NOMO-1 treated with DMSO at 0.1 percent for 48 hours (cell line): ENCODE measurements at regions not wholly inside any gene's neighbourhood (a gene's known extent, or its start where the extent isn't known, plus 50 kb on each side); places are given as distances from the start of the nearest gene placed in this dataset.
"Not testable (repeated sequence)": the region's sequence is repeated elsewhere in the genome, so short reads cannot be mapped to it uniquely, and the experiment has no call there.

Experiments
- DNase-seq: peaks from one replicate; lab custom pipeline; 2025; ENCODE audit not compliant: unreplicated experiment; lab: John Stamatoyannopoulos, UW

GRCh38 chr21:20220586-20220985, 777.6 kb upstream of the NCAM2 start:
- DNase-seq: no peak

- DNase-seq: not testable (repeated sequence)
These were observed 776.2 kb upstream of the NCAM2 start for GRCh38 chr21:20221981-20222380.

- DNase-seq: not testable (repeated sequence)
These were observed 761.6 kb upstream of the NCAM2 start for GRCh38 chr21:20236649-20237048.

- no peak for DNase-seq
These were observed 748.8 kb upstream of the NCAM2 start for GRCh38 chr21:20249401-20249800.

GRCh38 chr21:20250337-20250736, 747.9 kb upstream of the NCAM2 start:
- no peak for DNase-seq

DNA sequence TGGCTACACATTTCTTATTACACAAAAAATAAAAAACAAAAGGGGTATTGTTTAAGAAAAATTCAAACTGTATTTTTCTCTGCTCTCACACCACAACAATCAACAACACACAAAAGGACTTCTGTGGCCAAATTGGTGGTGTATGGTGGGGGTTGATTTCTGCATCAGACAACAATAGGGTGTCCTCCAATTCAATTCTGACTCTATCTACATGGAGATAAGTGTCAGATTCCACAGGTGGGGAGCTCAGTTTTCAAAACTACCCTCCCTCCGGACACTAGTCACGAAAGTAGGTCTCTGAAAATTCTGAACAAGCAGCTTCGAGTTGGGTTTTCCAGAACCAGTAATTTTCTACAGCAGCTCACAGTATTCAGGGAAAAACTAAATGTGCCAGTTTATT, 744.9 kb upstream of the NCAM2 start:
- no peak for DNase-seq

DNA sequence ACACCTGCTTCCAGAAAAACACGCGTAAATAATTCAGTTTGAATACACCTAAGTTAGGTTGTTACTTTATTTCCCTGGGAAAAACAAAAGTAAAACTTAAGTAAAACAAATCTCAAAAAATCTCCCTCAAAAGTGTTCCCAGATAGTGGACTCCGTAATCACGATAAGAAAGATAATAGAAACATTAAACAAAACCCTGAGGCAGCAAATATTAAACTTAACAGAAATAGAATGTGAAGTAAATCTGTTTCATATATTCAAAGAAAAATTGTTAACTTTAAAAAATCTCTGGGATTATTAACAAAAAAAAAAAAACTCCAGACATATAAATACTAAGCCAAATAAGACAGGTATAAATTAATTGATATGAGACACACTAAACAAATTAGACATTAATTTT, 743.2 kb upstream of the NCAM2 start:
- no peak for DNase-seq

DNA sequence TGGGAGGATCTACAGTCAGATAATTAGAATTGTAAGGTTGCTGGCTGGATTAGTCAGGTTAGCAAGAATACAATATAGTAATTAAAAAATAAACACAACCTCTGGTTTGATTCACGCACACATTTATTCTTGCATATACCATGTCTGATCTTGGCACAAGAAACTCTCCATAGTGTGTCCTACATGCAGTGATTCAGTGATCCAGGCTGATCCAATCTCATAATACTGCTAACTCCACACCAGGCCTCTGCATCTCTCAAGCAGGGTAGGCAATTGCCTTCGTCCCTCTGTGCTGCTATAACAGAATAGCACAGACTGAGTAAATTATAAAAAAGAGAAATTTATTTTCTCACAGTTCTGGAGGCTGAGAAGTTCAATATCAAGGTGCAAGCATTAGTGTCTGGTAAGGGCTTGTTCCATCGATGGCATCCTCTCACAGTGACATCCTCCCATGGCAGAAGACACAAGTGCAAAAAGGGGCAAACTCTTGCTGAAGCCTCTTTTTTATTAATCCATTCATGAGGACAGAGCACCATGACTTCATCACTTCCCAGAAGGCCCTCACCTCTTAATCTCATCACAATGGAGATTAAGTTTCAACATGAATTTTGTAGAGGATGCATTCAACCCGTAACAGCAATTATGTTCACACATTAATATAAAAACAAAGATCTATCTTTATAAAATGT, 741.0 kb upstream of the NCAM2 start:
- DNase-seq: no peak

GRCh38 chr21:20258542-20258941, 739.7 kb upstream of the NCAM2 start:
- peak; percentile 69 for DNase-seq

- no peak for DNase-seq
These were observed 739.0 kb upstream of the NCAM2 start for GRCh38 chr21:20259031-20259867.

DNA sequence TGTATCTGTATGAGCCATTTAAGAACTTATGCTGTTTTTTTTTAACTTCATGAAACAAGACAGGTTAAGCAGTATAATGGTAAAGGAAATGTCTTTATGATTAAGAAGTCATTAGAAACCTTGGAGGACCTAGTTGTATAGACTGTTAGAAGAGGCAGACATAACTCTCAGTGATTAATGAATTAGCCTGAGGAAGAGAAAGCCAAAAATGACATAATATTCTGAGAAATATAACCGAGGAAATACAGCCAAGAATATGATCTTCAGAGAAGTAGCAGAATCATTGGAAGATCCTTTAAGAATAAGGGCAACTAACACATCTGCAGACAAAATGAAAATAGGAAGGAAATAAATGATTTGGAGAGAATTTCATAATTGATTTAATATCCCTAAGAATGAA, 738.1 kb upstream of the NCAM2 start:
- DNase-seq: no peak

- DNase-seq: no peak
These were observed 736.8 kb upstream of the NCAM2 start for GRCh38 chr21:20261364-20261763.

DNA sequence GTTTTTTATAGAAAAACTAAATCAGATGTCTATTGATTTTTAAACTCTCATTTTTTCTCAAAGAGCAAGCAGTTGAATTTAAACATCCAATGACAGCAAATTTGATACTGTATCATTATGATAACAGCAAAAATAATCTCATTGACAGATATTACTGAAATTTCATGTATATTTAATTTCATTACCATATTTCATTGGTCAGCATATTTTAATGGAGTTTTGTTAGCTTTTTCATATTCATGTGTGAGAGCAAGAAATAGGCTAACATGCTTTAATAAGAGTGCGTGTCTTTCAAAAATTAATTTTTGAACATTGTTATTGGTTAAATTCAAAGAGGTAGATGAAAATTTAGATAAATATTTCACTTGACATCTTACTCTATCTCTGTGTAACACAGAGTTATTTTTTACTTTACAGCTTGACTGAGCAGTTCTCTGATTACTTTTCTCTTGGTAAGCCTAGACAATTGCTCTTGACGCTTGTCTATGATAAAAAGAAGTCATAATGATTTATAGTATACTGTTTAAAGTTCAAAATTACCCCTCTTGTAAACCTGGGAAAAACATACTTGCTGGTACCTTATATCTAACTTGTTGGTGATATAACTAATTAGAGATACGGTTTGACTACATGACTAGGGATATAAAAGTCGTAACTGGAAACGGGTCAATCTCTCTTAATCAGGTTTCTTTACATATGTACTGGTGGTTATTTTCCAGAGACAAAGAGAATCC, 732.3 kb upstream of the NCAM2 start:
- DNase-seq: no peak

GRCh38 chr21:20266441-20266710, 731.8 kb upstream of the NCAM2 start:
- no peak for DNase-seq

DNA sequence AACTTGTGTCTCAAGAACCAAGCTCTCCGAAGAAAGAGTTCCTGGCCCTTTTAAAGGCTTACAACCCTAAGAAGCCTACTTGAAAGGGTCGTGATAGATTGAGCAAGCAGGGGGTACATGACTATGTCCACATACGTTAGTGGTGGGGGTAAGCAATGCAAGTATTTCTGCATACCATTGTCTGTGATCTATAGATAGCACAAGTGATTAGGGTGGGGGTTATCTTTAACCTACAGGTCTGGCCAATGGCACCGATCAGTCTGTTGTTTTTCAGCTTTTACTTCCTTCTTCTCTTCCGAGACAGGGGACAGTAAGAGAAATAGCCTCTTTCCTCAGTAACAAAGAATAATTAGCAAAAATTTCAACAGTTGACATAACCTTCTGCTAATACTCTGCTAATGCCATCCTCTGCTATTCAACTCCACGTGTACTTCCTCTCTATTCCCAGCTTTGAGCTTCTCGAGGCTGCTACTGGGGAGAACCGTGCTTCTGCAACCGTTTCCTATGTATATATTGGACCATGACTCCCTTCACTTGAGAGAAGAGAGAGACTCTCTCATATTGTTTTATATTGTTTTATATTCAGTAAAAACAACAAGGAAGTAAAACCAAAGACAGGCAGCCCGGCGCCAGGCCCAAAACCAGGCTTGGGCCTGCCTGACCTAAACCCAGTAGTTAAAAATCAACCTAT, 727.7 kb upstream of the NCAM2 start:
- DNase-seq: no peak

DNA sequence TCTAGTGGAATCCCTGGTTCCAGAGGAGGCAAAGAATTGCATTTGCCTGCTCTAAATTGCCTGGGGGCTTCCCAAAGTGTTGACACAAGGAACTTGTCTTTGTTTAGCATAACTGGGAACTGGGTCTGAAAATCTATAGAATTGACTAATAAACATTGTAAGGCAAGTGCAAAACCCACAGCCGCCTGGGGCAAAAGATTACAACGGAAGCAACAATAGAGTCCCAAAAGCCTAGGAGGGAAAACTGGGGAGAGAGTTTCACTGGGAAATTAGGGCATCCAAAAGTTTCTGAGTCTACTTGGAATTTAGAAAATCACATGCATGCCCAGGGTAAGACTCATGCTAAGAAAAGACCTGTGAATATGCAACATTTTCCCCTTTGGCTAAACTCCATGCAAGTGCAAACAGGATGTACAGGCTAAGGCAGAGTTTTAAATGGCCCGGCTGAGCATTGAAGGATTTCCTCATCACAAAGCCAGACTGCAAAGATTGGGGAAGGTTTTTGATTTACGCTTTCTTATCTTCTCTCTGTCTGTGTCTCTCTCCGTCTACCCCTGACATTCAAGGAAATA, 725.3 kb upstream of the NCAM2 start:
- DNase-seq: peak; percentile 2

DNA sequence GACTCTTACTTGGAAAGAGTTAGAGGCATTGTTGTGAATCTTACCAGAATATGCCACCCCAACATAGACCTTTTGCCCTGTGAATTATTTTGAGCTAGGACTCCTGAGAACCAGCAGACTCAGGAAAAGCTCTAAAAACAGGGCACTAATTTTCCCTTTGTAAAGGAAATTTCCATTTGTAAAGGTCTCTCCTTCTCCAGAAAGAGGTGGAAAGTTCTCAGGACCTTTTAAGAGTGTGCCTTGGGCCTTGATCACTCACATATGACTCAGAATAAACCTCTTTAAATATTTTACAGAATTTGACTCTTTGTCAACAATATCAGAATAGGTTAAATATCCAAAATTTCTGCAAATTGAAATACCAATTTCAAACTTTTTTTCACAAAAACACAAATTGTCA, 721.8 kb upstream of the NCAM2 start:
- no peak for DNase-seq

DNA sequence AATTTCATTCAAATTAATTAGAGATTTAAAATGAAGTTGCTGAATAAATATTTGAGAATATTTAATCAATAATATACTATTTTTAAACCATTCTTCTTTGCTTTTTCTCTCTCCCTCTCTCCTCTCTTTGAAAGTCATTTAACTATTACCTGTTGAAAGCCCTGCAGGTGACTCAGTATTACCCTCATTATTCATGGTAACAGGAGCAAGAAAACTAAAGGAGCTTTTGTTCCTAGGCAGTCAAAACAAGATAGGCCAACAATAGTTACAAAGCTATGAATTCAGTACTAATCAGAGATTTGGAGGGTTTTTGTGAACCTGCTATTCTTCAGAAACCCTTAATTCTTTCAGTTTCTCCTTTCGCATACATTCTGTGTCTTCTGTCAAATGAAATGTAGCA, 721.3 kb upstream of the NCAM2 start:
- no peak for DNase-seq

GRCh38 chr21:20283836-20284235, 714.4 kb upstream of the NCAM2 start:
- DNase-seq: no peak

DNA sequence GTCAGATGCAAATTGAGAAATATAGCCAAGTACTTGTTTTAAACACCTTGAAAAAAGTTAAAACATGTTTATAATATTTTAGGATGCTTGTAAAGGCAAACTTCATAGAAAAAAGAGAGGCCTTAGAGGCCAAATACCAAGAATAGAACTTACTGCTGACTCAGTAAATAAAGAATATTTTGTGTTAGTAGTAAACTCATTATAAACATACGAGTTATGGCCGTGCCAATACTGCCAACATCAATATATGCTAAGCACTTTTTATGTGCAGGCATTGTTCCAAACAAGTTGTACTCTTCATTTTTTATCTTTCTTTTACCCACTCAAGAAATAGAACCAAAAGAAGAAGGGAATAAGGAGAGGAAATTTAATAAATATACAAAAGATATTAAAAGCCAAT, 705.9 kb upstream of the NCAM2 start:
- DNase-seq: no peak

- DNase-seq: peak; percentile 44
These were observed 705.4 kb upstream of the NCAM2 start for GRCh38 chr21:20292854-20293253.
